Pancreas (tissue), 10 donors: ENCODE measurements at regions not wholly inside any gene's neighbourhood (a gene's known extent, or its start where the extent isn't known, plus 50 kb on each side); places are given as distances from the start of the nearest gene placed in this dataset.

Experiments
- ATAC-seq, 4 donors: fragments of 200-7000 bp; cut with Tn5 transposase; one replicate each; pipeline versions ENCODE4 v1.8.0 to v1.9.1; 2020; ENCODE audit warnings: mild to moderate bottlenecking in 4 of 4, moderate library complexity in 4 of 4
- DNase-seq, 6 donors: peaks; one replicate each; pipeline ENCODE4 v3.0.0-alpha.2; 2020
- FAIRE-seq: peaks from 2 replicates; lab custom pipeline; 2012; peaks lifted over from hg19 to GRCh38; lab: Jason Lieb, UNC
- H3K27ac ChIP-seq, 4 donors: fragments of 200-600 bp; sonication (generic); 1 replicate in 3 of 4; 2 replicates in 1 of 4; pipeline versions ENCODE4 v1.5.0 to v1.8.0; 2020
- H3K27me3 ChIP-seq, 4 donors: fragments of 200-600 bp; one replicate each; pipeline ENCODE4 v1.8.0; 2021
- H3K36me3 ChIP-seq, 3 donors: fragments of 200-600 bp; sonication (generic) in 1 of 3; one replicate each; pipeline versions ENCODE4 v1.5.0 to v1.8.0; 2020 to 2021
- H3K4me1 ChIP-seq, 3 donors: fragments of 200-600 bp; one replicate each; pipeline ENCODE4 v1.8.0; 2021
- H3K4me3 ChIP-seq, 4 donors: fragments of 200-600 bp; sonication (generic) in 2 of 4; one replicate each; pipeline versions ENCODE4 v1.5.0 to v1.8.0; 2020 to 2021
- H3K9me3 ChIP-seq, 4 donors: fragments of 200-600 bp; one replicate each; pipeline ENCODE4 v1.8.0; 2021
- WGBS, 2 donors: extraction: QIAGEN DNeasy Blood & Tissue Kit; methylation state at CpG; one replicate each; pipeline ENCODE4 v1.1.7; 2013; 5-methylcytosine and 5-hydroxymethylcytosine counted together
- intact Hi-C, 3 donors: fragments of 100-400 bp; cut with DNase I; formaldehyde crosslinking; loops; one replicate each; pipeline versions ENCODE4 v1.11.1 to v1.14.2; 2022
- TF ChIP-seq, protein P1 (sequence below), 4 donors: fragments of 200-600 bp; sonication (generic) in 3 of 4; IDR thresholded peaks; one replicate each; pipeline versions ENCODE4 v1.5.0 to v1.8.0; 2021; ENCODE audit warnings: antibody characterized with exemption in 4 of 4
- donor health status: healthy with polysubstance abuse.
- donor health status: DM: no; HTN: no; CAD: no; lungs with moderate emphysema.
- donor health status: DM: no; HTN: no; CAD: no.
- donor health status: control.
- donor health status: control.
- donor health status: Bipolar disorder and iron deficiency.
- donor health status: DM: yes; HTN: yes; CAD: no.
- donor health status: DM: no; HTN: no; CAD: no.
- donor health status: DM: no; HTN: no; CAD: no.
- donor health status: DM: yes; HTN: yes; CAD: no.

DNA sequence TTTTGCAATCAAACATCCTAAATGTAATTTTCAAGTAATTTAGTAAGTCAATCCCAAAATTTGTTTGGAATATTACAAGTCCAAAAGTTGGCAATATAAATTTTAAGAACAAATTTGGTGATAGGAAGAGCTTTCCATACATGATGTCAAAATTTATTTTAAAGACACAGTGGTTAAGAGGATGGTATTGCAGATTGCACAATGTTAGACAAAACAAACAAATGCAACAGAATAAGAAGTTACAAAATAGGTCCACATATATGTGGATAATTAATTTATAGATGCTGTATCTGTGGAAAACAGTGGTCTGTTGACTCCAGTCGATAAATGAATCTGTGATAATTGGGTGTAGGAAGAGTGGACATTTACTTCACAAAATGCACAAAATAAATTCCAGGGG, 358.5 kb downstream of the PCDH7 start:
- H3K27me3 ChIP-seq: no peaks in the 10 kb centered on the region
- intact Hi-C loops: no loop called here
- DNase-seq: no peak
- H3K4me1 ChIP-seq: no peaks in the 10 kb centered on the region
- no peaks in the 10 kb centered on the region for H3K36me3 ChIP-seq
- no peak for ATAC-seq
- no peak overlapping the region for H3K27ac ChIP-seq
- no peak overlapping the region for H3K4me3 ChIP-seq
- H3K9me3 ChIP-seq: no peaks in the 10 kb centered on the region
- TF ChIP-seq, protein P1, sequence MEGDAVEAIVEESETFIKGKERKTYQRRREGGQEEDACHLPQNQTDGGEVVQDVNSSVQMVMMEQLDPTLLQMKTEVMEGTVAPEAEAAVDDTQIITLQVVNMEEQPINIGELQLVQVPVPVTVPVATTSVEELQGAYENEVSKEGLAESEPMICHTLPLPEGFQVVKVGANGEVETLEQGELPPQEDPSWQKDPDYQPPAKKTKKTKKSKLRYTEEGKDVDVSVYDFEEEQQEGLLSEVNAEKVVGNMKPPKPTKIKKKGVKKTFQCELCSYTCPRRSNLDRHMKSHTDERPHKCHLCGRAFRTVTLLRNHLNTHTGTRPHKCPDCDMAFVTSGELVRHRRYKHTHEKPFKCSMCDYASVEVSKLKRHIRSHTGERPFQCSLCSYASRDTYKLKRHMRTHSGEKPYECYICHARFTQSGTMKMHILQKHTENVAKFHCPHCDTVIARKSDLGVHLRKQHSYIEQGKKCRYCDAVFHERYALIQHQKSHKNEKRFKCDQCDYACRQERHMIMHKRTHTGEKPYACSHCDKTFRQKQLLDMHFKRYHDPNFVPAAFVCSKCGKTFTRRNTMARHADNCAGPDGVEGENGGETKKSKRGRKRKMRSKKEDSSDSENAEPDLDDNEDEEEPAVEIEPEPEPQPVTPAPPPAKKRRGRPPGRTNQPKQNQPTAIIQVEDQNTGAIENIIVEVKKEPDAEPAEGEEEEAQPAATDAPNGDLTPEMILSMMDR (IDR thresholded peaks at IDR 0.05): no peak
- WGBS, 2 donors: 55 to 83% methylated on average over 1 of the region's 1 CpG
- FAIRE-seq: no peak

GRCh38 chr4:31080887-31081286, 360.7 kb downstream of the PCDH7 start:
- no peak for FAIRE-seq
- no peaks in the 10 kb centered on the region for H3K36me3 ChIP-seq

DNA sequence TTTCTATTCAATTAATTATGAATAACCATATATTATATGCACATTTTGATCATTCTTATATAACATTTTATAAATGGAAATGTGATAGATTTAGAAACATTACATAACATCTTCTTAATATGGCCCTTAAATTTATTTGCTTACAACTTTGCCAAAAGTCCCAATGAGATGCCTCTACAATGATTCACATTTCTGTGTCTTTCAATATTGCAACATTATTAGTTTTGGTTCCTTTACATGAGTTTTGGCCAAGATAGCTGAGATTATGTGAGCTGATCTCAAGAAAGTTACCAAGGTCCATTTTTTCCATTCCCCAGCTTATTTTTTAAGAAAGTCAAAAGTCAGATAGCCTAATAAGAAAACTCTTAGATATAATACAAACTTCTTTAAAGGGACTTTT, 361.2 kb downstream of the PCDH7 start:
- TF ChIP-seq, protein P1 (IDR thresholded peaks at IDR 0.05): no peak
- H3K4me1 ChIP-seq: no peaks in the 10 kb centered on the region
- no peak overlapping the region for H3K4me3 ChIP-seq
- FAIRE-seq (peak; percentile 91), DNase-seq (no peak), ATAC-seq (peak in 1 of 4 donors; percentile 24)
- no peak overlapping the region for H3K27ac ChIP-seq
- no peaks in the 10 kb centered on the region for H3K9me3 ChIP-seq
- H3K36me3 ChIP-seq: no peaks in the 10 kb centered on the region
- intact Hi-C loops: no loop called here
- H3K27me3 ChIP-seq: no peaks in the 10 kb centered on the region

More at GRCh38 chr4:31080887-31081286, 360.7 kb downstream of the PCDH7 start:
- Histone ChIP-seq H3K9me3 (no peaks in the 10 kb centered on the region), H3K4me3 (no peak overlapping the region), H3K27ac (no peak overlapping the region), H3K4me1 (no peaks in the 10 kb centered on the region), H3K27me3 (no peaks in the 10 kb centered on the region)
- ATAC-seq (no peak), DNase-seq (no peak)
- intact Hi-C loops: no loop called here
- WGBS, 2 donors: 67 to 79% methylated on average over 3 of the region's 3 CpGs
- TF ChIP-seq, protein P1 (IDR thresholded peaks at IDR 0.05): no peak

GRCh38 chr4:31083456-31083855, 363.3 kb downstream of the PCDH7 start:
- WGBS, 2 donors: 48 to 68% methylated on average over 3 of the region's 3 CpGs
- Histone ChIP-seq H3K27ac (no peak overlapping the region), H3K4me1 (no peaks in the 10 kb centered on the region), H3K9me3 (no peaks in the 10 kb centered on the region), H3K4me3 (no peak overlapping the region), H3K27me3 (no peaks in the 10 kb centered on the region), H3K36me3 (no peaks in the 10 kb centered on the region)
- ATAC-seq: no peak
- FAIRE-seq: no peak
- TF ChIP-seq, protein P1 (IDR thresholded peaks at IDR 0.05): no peak
- intact Hi-C loops: no loop called here
- no peak for DNase-seq

- Histone ChIP-seq H3K27ac (no peak overlapping the region), H3K27me3 (no peaks in the 10 kb centered on the region), H3K4me3 (no peak overlapping the region), H3K9me3 (no peaks in the 10 kb centered on the region), H3K36me3 (no peaks in the 10 kb centered on the region), H3K4me1 (peaks cover 0 to 6% (median 0%) of the 10 kb centered on the region in 3 donors)
- ATAC-seq (no peak), DNase-seq (no peak), FAIRE-seq (no peak)
- intact Hi-C loops: no loop called here
- 69 to 84% methylated on average over 9 of the region's 9 CpGs for WGBS, 2 donors
- TF ChIP-seq, protein P1 (IDR thresholded peaks at IDR 0.05): no peak
These were observed 364.7 kb downstream of the PCDH7 start for GRCh38 chr4:31084806-31085416.
